ENCODE measurements at regions not wholly inside any gene's neighbourhood (a gene's known extent, or its start where the extent isn't known, plus 50 kb on each side); places are given as distances from the start of the nearest gene placed in this dataset.

DNA sequence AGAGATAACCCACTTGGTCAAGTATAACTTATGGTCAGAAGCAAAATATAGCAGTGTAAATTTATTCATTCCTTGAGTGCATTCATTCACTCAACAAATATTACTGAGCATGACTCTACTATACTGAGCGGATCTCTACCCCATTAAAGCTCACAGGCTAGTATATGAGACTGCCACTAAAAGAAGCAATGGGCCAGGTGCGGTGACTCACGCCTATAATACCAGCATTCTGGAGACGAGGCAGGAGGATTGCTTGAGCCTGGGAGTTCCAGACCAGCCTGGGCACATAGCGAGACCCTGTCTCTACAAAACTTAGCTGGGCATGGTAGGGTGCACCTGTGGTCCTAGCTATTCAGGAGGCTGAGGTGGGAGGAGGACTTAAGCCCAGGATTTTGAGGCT, 197.6 kb upstream of the BLID start:
- TF ChIP-seq POLR2A (IDR thresholded peaks at IDR 0.05), result no peak
- TF ChIP-seq, protein P1, sequence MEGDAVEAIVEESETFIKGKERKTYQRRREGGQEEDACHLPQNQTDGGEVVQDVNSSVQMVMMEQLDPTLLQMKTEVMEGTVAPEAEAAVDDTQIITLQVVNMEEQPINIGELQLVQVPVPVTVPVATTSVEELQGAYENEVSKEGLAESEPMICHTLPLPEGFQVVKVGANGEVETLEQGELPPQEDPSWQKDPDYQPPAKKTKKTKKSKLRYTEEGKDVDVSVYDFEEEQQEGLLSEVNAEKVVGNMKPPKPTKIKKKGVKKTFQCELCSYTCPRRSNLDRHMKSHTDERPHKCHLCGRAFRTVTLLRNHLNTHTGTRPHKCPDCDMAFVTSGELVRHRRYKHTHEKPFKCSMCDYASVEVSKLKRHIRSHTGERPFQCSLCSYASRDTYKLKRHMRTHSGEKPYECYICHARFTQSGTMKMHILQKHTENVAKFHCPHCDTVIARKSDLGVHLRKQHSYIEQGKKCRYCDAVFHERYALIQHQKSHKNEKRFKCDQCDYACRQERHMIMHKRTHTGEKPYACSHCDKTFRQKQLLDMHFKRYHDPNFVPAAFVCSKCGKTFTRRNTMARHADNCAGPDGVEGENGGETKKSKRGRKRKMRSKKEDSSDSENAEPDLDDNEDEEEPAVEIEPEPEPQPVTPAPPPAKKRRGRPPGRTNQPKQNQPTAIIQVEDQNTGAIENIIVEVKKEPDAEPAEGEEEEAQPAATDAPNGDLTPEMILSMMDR (IDR thresholded peaks at IDR 0.05 in 8 of 11, conservative IDR thresholded peaks at IDR 0.05 in 3 of 11), result no peak
- TF ChIP-seq POLR2AphosphoS5 (IDR thresholded peaks at IDR 0.05), result no peak
